22Rv1 (cell line): ENCODE measurements at regions not wholly inside any gene's neighbourhood (a gene's known extent, or its start where the extent isn't known, plus 50 kb on each side); places are given as distances from the start of the nearest gene placed in this dataset.
"Not testable (repeated sequence)": the region's sequence is repeated elsewhere in the genome, so short reads cannot be mapped to it uniquely, and the experiment has no call there.

Experiments used
- H3K27ac ChIP-seq: fragments of 450-650 bp; 2 replicates; pipeline ENCODE4 v1.5.1; 2017
- CTCF ChIP-seq: fragments of 450-650 bp; IDR thresholded peaks from 2 replicates; pipeline ENCODE4 v1.5.1; 2017; ENCODE audit warnings: mild to moderate bottlenecking
- ZFX ChIP-seq: fragments of 450-650 bp; IDR thresholded peaks from 2 replicates; pipeline ENCODE4 v1.6.1; 2017; ENCODE audit warnings: antibody characterized with exemption, borderline replicate concordance

DNA sequence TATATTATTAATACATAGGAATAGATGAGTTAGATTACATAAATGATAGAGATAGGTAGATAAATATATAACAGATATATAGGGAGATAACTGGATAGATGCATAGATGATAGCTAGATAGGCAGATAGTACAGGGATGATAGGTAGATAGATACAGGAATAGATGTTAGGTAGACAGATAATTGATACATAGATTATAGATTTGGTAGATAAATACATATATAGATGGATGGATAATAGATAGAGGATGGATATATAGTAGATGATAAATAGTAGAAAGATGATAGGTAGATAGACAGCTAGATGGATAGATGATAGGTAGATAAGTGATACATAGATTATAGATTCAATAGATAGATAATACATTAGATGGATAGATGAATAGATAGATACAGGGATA, 283.6 kb downstream of the SHOX start:
- no peak overlapping the region for H3K27ac ChIP-seq
- TF ChIP-seq CTCF: no peak
- no peak for TF ChIP-seq ZFX

DNA sequence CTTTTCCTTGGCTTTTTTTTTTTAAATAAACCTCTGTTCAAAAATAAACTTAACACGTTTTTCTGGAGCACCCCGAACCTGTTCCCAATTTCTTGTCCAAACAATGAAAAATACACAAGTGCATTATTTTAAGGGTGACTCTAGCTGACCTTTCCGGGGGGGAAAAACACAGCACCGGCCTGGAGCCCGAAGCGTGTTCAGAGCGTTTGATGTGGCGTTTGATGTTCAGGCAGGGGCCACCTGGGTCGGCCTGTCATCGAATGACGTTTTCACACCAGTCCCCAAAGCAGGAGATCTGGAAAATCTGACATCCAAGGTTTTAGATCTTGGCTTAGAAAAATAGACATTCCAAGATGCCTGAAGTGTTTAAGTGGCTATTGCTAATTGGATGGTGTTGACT, 282.1 kb downstream of the SHOX start:
- no peak overlapping the region for H3K27ac ChIP-seq
- no peak for TF ChIP-seq ZFX
- no peak for TF ChIP-seq CTCF

- H3K27ac ChIP-seq: not testable (repeated sequence)
These were observed 278.5 kb downstream of the SHOX start for GRCh38 chrX:909068-909467.

DNA sequence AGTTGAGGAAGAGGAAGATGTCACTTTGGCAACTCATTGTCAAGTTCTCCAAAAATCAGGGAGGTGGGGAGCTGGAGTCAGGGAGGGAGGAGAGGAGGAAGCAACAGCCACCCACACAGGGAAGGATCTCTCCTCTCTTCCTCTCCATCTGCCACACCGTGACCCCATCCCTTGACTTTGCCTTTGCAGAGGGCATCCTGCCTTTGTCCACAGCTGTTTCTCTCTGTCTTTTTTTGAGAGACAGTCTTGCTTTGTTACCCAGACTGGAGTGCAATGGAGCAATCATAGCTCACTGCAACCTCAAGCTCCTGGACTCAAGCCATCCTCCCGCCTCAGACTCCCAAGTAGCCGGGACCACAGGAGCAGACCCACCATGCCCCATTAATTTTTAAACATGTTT, 276.0 kb downstream of the SHOX start:
- no peak overlapping the region for H3K27ac ChIP-seq
- TF ChIP-seq CTCF: no peak
- no peak for TF ChIP-seq ZFX

DNA sequence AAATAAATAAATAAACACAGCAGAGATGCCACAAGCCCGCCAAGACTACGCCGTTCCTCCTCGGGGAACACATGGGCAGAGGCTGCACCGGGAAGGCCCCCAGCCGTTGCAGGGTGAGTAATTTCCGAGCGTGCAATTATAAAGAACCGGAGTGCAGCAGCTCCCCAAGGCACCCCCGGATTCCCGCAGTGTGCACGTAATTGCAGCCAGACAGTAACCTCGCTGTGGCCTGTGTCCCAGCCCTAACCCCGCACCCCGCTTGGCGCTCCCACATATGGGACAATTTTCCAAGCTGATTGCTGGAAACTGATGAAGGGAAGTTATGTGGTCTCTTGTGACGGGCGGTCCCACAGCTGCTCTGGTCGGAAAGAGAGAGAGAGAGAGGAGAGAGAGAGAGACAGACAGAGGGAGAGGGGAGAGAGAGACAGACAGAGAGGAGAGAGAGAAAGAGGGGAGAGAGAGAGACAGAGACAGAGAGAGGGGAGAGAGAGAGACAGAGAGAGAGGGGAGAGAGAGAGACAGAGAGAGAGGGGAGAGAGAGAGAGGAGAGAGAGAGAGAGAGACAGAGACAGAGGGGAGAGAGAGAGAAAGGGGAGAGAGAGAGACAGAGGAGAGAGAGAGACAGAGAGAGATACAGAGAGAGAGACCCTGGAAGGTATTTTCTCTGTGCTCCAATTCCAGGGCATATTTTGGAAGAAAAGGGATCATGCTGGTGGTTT, 275.4 kb downstream of the SHOX start:
- H3K27ac ChIP-seq: no peak overlapping the region
- no peak for TF ChIP-seq ZFX
- no peak for TF ChIP-seq CTCF

DNA sequence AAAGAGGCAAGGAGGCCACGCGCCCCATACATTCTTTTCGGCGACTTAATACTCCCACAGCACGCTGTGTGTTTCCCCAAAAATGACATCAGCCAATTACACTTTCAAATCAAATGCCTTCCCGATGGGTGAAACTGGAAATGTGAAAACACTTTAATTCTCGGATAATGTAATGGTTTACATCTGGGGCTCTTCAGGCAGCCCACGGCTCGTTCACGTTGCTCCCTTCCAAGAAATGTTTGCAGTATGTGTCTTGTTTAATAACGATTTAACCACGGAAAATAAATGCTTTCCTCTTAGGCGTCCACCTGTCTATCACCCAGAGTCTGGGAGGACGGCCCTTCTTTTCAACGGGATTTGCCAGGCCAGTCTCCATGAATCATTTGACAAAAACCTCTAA, 272.5 kb downstream of the SHOX start:
- H3K27ac ChIP-seq: no peak overlapping the region
- TF ChIP-seq ZFX (no peak), CTCF (no peak)

DNA sequence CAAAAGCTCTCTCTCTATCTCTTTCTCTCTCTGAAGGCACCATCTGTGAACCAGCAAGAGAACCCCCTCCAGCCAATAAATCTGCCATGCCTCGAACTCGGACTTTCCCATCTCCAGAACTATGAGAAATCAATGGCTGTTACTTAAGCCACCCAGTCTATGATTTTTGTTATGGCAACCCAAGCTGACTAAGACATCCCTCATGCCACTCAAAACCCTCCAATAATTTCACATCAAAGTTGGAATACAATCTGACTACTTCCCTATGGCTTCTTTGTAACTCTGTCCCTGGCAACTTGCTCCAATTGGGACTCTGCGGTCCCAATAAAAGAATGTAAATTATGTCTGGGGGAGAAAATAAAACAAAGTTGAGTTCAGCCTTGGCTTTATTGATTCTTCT, 265.7 kb downstream of the SHOX start:
- TF ChIP-seq ZFX: no peak
- TF ChIP-seq CTCF: no peak
- H3K27ac ChIP-seq: no peak overlapping the region
